RCC 7860 (cell line): ENCODE measurements at regions not wholly inside any gene's neighbourhood (a gene's known extent, or its start where the extent isn't known, plus 50 kb on each side); places are given as distances from the start of the nearest gene placed in this dataset.
"Not testable (repeated sequence)": the region's sequence is repeated elsewhere in the genome, so short reads cannot be mapped to it uniquely, and the experiment has no call there.

Experiments used
- DNase-seq: peaks from one replicate; pipeline ENCODE4 v3.0.0-alpha.2; 2015; ENCODE audit warnings: low spot score
- FAIRE-seq: peaks from 2 replicates; lab custom pipeline; 2012; peaks lifted over from hg19 to GRCh38; lab: Jason Lieb, UNC

DNA sequence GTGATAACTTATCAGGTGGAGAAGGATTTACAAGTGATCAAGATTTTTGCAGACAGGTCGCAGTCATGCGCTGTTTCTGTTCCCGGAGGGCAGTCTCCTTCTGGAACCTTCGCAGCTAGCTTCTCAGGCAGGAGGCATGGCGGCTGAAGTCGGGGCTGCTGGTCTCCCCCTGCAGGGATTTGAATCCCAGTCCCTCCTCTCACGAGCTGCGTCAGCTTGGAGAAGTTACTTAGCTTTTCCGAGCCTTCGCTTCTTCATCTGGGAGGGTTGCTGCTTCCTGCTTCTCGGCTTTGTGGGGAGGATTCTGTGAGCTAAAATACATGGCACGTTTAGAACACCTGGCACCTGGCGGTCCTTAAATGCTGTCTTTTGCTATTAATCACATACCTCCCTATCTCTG is 287.8 kb upstream of the FOXF1 start:
- DNase-seq (no peak), FAIRE-seq (no peak)

DNA sequence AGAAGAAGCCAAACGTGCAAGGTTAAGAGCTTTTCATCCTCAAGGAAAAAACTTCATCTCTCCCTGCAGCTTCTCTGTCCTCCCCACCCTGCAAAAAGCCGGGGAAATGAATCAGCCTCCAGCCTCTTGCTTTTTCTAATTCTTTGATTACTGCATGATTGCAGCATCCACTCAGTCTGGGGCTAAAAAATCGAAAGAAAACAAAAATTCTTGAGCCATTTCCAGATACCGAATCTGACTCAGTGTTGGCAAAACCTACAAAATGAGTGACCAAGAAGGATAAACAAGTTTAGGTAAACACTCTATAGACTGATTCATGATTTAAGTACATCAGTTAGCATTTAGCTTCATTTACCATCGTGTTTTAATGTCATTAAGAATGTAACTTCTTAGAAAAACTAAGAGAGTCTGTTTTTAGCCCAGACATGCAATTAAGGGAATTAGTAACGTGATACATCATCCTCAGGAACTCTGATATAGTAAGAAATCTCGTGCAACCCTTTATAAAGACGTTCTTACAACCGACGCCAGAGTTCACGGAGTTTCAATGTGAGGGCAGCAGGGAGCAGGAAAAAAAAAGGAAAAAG is 287.3 kb upstream of the FOXF1 start:
- FAIRE-seq: no peak
- DNase-seq: no peak

GRCh38 chr16:86224126-86224525 is 286.2 kb upstream of the FOXF1 start:
- FAIRE-seq (no peak), DNase-seq (no peak)

GRCh38 chr16:86224629-86225028 is 285.7 kb upstream of the FOXF1 start:
- no peak for FAIRE-seq

DNA sequence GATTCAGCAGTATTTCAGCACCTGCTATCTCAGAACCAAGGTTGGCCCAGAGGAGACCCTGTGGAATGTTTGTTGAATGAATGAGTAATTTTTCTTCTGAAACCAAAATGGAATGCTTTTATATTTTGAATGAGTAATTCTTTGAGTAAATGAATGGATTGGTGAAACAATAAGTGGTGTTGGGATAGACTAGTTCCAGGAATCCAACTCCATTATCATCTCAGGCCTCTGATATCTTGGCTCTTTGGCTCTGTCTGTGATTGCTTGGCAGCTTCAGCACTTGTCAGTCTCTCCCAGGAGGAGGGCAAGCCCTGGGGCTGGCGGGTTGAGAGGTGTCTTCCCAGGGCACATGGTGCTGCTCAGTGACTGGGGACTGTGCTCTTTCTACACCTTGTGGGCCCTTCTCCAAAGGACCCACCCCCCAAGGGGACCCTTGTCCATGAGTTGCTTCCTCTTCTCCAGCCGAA is 284.4 kb upstream of the FOXF1 start:
- FAIRE-seq (no peak), DNase-seq (no peak)

More at GRCh38 chr16:86224629-86225028, 285.7 kb upstream of the FOXF1 start:
- DNase-seq: no peak

DNA sequence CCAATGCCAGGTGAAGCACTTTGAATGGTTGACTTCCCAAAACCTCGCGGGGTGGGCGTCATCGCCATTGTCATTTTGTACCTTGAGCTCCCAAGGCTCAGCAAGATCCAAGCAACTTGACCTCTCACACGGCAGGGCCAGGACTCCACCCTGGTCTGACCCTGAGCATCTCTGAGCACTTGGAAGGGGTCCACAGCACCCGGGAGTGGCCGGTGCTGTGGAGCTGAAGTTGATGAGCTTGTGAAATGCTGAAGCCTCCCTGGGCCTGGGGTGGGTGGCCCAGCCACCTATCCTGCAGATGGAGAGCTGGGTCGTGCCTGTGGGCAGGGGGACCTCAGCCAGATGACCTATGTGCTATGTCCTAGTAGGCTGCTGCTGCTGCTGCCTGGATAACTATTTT is 283.3 kb upstream of the FOXF1 start:
- DNase-seq (no peak), FAIRE-seq (no peak)

GRCh38 chr16:86227801-86228200 is 282.5 kb upstream of the FOXF1 start:
- FAIRE-seq: no peak

GRCh38 chr16:86228713-86229112 is 281.6 kb upstream of the FOXF1 start:
- FAIRE-seq (no peak), DNase-seq (no peak)

More at GRCh38 chr16:86227801-86228200, 282.5 kb upstream of the FOXF1 start:
- no peak for DNase-seq

DNA sequence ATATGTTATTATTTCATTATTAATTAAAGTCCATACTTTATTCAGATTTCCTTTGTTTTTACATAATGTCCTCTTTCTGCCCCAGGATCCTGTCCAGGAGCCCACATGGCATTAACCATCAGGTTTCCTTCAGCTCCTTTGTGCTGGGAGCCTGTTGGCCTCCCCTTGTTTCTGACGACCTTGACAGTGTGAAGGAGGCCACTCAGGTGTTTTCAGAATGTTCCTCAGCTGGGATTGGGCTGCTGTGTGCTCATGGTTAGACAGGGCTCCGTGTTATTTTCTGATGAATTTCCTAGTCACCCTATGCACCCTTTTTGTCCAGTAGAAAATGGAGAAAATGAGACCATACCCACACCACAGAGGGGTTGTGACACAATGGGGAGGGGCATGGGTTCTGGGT is 281.0 kb upstream of the FOXF1 start:
- FAIRE-seq: no peak
- no peak for DNase-seq

DNA sequence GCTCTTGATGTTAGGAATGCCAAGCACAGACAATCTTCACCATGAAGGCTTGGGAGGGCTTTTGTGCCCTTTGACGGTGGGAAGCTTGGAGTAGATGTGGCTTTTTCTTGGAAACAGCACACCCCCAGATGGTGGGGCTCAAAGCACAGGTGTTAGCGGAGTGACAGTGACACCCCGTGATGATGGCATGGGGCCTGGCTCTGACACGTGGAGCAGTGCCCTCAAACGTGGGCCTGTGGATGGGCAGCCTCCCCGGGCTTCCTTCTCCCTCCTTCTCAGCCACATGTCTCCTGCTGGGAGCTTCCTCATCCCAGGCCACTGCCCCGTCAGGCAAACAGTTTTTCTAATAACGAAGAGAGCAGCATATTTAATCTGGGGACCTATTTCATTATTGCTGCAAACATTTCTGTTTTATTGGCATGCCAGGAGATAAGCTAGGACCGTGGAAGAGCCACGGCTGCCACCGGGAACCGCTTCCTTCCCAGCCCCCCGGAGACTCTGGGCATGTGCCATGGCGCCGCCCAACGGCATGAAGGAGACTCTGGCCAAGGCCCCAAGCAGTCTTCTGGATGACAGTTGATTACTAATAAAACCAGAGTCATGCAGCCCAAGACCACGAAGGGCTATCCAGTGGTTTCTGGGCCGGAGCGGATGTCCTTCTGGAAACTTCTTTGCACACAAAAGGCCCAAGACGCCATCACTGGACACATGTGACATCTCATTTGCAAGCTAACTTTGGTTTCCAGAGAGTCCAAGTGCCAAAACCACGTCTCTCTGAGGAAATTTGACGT is 280.3 kb upstream of the FOXF1 start:
- DNase-seq (no peak), FAIRE-seq (no peak)

DNA sequence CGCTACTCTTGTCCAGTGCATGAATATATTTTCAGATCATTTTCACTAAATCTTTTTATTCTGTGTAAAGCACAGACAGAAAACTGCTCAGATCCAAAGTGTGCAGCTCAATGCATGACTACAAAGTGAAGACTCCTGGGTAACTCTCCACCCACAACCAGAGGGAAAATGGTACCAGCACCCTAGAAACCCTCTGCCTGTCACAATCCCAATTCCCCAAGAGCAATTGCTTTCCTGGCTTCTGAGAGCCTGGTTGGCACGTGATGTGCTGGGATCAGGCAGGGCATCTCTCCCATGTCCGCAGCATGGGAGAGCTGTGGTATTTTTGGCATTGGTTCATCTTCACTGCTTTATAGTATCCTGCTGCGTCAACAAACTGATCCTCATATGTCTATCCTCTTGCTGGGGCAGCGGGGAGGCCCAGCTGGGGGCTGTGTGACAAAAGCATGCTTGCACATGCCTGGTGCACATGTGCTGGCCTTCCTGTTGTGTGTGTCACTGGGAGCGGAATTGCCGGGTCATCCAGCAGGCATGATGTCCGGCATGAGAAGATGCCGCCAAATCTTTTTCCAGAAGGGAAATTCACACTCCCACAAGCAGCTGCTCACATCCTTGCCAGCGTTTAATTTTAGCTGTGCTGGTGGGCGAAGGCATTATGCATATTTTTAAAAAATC is 278.9 kb upstream of the FOXF1 start:
- no peak for FAIRE-seq
- DNase-seq: no peak

DNA sequence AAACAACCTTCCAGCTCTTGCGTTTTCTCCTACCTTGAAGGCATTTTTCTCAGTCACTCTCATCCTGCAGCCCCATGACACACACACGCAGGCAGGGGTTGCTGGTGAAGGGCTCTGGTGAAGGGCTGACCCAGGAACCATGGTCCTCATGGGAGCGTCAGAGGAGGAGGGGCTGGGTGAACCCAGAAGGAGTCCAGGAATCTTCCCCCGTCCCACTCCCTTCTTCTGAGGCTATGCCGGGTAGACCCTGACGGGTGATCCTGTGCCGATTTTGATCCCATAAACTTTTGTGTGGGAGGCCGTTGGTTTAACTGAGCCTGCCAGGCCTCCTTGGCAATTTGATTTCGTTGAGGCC is 278.4 kb upstream of the FOXF1 start:
- FAIRE-seq (no peak), DNase-seq (no peak)

DNA sequence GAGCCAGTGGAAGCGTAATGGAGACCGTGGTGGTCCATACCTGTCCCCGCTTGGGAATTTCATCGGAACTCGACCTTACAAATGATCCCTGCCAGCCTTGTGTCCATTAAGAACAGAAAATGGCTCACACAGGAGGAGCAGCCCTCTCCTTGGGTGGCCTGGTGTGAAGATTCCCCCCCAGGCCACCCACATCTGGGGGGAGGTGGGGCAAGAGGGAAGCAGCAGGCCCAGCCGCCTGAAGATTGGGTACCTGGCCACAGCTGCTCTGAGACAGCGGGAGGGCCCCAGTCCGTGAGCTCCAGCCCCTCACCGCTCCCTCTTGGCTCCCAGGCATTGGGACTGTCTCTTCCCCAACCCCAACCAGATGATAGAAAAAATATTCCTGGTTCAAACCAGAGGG is 277.8 kb upstream of the FOXF1 start:
- FAIRE-seq: no peak
- DNase-seq: no peak

DNA sequence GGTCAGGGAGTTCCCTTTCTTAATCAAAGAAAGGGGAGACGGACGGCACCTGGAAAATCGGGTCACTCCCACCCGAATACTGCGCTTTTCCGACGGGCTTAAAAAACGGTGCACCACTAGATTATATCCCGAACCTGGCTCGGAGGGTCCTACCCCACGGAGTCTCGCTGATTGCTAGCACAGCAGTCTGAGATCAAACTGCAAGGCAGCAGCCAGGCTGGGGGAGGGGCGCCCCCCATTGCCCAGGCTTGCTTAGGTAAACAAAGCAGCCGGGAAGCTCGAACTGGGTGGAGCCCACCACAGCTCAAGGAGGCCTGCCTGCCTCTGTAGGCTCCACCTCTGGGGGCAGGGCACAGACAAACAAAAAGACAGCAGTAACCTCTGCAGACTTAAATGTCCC is 276.8 kb upstream of the FOXF1 start:
- not testable (repeated sequence) for DNase-seq, FAIRE-seq

GRCh38 chr16:86239381-86239780 is 270.9 kb upstream of the FOXF1 start:
- FAIRE-seq (no peak), DNase-seq (no peak)

DNA sequence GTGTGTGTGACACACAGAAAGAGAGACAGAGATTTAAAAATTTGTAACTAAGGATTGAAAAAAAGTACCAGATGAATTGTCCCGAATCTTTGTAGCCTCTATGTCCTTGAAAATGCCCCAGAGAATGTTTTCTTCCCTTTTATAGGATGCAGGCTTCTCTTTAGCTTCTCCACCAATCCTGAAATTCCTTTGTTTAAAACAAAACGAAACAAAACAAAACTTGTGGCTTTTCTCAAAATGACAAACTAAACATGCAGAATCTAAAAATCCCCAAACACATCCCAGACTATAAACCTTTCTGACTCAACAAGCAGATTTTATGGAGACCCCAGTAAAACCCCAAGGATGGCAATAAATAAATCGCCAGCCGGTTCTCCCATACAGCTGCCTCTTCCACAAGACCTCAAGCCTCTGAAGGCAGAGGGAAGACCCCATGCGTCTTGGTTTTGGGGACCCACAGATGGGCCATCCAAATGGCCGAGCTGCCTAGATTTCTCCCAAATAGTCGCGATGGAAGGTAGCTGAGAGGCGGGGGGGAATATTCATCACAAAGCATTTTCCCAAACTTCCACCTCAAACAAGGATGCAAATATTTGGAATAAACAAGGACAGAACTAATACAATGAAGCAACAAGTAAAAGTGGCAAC is 269.5 kb upstream of the FOXF1 start:
- FAIRE-seq (no peak), DNase-seq (no peak)

- DNase-seq: no peak
- no peak for FAIRE-seq
These were observed 268.6 kb upstream of the FOXF1 start for GRCh38 chr16:86241681-86242080.

DNA sequence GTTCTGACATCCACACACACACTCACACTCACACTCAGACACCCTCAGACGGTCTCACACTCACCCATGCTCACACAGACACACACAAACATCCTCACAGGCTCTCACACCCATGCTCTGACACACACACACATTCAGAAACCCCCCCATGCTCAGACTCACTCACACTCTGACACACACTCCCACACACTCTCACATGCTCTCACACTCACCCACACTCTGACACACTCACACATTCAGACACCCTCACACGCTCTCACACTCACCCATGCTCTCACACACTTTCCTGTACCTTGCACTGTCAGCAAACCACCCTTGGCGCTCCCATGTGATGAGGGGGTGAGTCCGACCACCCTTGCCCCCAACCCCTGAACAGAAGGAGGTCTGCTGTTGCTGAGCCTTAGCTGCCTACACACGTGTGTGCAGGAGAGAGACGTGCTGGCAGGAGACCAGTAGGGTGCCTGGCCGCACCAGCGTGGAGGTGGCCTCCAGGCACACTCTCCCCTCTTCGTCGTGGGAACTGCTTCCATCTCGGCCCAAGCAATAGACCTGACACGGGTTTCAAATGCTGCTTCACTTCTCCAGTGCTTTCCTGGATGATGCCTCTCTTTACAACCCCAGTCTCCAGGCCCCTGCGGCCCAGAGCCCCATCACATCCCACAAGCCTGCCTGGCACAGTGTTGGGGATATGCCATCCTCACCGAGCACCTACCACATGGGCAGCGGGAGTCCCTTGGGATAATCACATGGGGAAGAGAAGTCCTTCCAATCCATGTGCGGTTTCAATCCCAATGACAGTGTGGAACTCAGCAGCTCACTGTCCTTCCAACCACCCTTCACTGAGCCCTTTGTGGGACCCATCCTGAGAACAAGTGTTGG is 267.8 kb upstream of the FOXF1 start:
- no peak for FAIRE-seq
- no peak for DNase-seq

GRCh38 chr16:86243123-86243473 is 267.2 kb upstream of the FOXF1 start:
- no peak for FAIRE-seq
- DNase-seq: no peak

- DNase-seq (no peak), FAIRE-seq (no peak)
These were observed 266.7 kb upstream of the FOXF1 start for GRCh38 chr16:86243571-86244154.
